ENCODE measurements at regions not wholly inside any gene's neighbourhood (a gene's known extent, or its start where the extent isn't known, plus 50 kb on each side); places are given as distances from the start of the nearest gene placed in this dataset.

DNA sequence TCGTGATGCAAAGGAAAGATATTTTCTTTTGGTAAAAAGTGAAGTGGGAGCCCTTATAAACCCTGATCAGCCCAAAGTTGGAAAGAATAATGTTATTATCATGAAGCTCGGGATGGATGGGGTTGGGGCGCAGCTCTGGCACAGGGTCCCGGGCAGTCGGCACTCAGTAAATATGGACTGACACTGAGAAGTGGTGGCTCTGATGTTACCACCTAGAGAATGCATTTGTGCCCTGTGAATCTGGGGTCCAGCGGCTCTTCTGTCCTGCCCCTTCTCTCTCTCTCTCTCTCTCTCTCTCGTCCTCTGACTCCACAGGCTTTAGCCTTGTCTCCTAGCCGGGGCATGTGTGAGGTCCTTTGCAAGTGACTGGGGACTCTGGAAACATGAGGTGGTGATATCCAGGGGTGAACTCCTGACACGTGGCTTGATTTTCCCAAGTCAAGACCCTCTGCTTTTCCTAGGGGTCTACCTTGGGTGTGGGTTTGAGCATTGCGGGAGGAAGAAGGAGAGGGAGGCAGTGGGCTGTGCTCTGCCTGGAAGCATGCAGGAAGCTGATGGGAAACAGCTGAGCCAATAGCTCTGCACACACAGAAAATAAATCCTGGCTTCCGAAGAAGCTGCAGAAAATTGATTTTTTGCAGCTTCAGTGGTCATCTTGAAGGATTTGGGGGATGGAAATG lies 162.7 kb downstream of the MACROH2A1 start:
- no peak for DNase-seq (ENCODE audit: extremely low read depth in 1 of 2, low read depth in 1 of 2)

DNA sequence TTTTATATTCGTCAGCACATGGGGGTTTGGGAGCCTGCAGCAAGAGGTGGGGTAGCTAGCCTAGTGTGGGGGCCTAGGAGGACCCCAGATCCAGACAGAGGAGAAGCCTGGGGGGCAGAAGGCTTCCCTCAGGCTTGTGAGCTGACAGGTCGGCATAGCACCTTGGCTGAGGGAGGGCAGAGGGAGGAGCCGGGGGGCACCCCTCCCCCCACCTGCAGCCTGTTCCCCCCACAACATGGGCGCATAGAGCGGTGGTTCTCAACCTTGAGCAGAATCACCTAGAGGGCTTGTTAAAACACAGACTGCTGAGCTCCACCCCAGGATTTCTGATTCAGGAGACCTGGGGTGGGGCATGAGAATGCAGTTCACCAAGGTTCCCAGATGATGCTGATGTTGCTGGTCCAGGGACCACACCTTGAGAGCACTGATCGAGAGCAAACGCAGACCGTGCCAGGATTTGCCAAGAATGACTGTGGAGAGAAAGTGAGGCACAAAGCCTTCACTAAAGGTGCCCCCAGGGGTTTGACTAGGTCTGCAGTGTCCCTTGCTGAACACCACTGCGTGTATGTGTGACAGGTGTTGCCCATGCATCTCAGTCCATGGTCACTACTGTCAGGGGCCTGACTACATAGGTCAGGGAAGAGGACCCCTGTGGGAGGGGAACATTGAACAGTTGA lies 163.3 kb downstream of the MACROH2A1 start:
- no peak for DNase-seq (ENCODE audit: extremely low read depth in 1 of 2, low read depth in 1 of 2)

DNA sequence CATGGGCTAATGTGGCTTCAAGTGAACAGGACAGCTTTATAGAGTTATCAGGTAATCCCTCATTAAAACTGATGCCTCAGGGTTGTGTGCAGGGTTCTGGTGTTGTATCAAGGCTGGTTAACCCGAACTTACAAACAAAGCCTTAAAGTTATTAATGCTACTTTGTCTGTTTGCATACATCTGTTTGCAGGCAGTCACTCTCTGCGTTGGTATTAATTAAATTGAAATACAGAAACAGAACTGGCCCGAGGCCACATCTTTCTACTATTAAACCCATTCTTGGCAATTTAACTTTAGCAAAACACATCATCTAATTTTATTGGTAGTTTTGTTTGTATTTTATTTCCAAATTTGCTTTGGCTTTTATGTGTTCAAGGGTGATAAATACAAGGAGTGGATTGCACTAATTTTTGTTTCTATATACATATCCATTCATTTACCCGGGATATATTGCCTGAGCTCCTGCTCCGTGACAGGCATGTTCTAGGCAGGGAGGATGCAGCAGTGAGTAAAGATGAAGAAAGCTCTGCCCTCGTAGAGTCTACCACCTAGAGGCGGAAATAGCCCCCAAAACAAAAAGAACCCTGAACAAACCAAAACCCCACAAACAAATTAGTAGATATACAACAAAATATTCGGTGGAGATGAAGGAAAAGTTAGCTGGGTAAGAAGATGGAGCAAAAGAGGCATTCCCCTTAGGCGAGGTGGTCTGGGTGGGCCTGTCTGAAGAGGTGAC lies 164.2 kb downstream of the MACROH2A1 start:
- DNase-seq (ENCODE audit: extremely low read depth in 1 of 2, low read depth in 1 of 2): no peak

DNA sequence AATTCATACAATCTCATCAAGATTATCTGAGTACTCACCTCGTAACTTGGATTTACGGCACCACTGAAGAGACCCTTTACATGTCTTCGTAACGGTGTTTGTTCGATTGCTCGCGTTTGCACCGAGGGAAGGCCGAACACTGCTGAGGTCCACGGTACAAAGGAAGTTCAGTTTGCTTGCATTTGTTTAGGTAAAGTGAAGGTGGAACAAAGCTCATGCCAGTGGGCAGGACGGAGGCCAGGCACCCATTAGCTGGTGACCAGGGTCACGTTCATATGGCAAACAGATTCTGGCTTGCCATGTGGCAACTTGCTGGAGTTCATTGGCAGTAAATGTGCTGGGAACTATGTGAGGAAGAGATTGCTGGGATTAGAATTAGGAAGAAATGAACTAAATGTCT lies 164.8 kb downstream of the MACROH2A1 start:
- DNase-seq (ENCODE audit: extremely low read depth in 1 of 2, low read depth in 1 of 2): no peak

DNA sequence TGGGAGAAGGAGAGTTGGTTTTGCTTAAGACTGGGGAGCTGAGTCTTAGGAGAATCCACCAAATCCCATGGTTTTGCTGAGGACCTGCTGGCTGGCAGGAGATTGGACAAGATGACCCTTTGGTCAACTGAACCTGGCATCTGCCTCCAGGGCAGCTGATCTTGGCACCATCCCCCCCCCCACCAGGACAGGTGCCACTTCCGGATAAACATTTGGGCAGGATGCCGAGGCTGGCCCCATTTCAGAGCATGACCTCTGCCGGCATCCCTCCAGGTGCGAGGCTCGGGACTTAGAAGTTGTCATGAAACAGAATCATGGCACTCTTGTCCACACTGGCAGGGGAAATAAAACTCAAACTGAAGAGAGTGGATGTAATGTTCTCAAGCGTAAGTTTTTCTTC lies 165.6 kb downstream of the MACROH2A1 start:
- DNase-seq (ENCODE audit: extremely low read depth in 1 of 2, low read depth in 1 of 2): no peak

DNA sequence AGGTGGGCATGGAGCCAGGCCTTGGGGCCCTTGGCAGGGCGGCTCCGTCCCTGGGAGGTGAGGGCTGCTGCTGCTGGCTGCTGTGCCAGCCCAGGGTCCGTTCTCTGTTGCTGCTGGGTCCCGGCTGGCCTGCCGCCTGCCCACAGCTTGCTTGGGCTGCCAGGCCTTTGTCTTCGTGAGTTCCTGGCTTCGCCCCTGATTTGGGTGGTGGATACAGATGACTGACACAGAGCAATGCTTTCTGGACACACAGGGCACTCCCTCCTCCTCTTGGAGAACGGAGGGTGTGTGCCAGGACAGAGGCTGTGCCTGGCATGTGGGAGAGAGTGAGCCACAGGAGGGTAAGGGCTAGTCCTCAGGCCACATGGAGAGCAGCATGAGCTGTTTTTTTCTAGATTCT lies 166.1 kb downstream of the MACROH2A1 start:
- no peak for DNase-seq (ENCODE audit: extremely low read depth in 1 of 2, low read depth in 1 of 2)

DNA sequence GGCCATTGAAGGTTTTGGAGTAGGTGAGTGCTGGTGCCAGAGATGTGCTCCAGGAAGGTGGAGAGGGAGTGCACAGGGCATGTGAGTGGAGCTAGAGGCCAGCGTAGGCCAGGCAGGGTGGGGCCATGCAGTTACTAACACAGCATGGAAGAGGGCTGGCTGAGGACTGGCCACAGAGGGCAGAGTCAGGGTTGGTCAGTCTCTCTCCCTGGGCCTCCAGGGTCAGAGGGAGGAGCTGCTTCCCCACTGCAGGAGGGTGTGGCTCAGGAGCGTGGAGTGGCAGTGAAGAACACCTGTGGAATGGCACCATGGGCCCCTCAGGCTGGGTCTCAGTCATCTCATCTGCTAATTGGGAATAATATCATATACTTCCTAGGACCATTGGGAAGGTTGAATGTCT lies 167.7 kb downstream of the MACROH2A1 start:
- DNase-seq (ENCODE audit: extremely low read depth in 1 of 2, low read depth in 1 of 2): no peak

DNA sequence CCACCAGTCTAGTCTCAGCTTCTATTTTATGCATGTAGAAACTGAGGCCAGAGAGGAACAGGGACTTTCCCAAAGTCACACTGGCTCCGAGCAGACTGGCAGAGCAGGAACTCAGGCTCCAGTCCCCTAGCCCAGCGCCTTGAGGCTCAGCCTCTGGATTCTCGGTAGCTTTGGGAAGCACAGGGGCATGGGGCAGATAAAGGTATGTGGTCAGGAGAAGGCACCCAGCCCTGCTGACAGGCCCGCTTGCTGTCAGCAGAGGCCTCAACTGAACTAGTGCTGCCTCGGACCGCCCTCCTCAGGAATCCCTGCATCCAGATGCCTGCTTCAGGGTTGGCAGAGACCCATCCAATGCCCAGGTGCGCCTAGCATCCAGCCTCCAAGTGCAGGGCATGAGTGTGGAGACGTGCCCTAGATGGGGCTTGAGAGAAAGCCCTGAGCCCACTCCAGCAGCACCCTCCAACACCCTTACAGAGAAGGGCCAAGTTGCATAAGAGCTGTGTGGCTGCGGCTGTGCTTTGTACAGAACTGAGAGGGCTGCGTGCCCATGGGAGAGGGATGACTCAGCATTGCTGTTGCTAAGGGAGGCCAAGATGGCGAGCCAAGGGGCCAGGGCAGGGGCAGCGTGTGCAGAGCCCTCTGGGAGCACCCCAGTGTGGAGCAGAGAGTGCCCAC lies 168.6 kb downstream of the MACROH2A1 start:
- no peak for DNase-seq (ENCODE audit: extremely low read depth in 1 of 2, low read depth in 1 of 2)

DNA sequence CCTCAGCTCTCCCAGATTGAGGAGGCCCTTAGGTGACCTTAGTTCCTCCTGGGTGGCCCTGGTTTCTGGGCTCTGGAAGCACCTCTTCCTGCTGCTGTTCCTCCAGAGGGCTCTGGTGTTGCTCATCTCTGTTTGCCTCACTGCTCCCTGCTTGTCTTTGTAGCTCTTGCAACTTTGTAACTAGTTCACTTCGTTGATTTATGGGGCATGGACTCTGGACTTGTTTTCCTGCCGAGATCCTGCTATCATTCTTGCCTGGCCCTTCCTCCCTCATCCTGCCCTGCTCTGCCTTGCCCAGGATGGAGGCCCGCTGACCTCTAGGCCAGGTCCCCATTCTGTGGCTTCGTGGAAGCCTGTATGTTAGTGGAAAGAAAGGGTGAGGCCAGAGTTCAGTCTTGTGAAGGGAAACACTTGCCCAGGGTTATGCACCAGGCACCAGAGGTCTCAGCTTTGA lies 169.3 kb downstream of the MACROH2A1 start:
- no peak for DNase-seq (ENCODE audit: extremely low read depth in 1 of 2, low read depth in 1 of 2)

DNA sequence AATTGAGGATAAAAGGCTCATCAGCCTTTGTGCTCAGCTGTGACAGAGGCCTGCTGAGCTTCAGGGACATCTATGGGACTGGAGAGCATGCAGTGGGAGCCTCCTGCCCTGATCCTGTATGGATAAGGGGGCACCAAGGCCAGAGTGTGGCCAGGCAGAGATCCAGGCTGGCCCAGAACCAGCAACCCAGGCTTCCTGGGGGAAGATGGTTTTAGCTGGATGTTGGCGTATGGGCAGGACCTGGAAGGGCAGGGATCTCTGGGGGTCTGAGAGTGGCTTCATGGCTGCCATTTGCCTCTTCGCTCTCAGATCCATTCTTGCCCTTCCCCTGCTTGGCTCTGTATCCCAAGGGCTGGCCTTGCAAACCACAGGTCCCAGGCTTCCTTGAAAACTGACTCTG lies 169.9 kb downstream of the MACROH2A1 start:
- DNase-seq (ENCODE audit: extremely low read depth in 1 of 2, low read depth in 1 of 2): no peak

DNA sequence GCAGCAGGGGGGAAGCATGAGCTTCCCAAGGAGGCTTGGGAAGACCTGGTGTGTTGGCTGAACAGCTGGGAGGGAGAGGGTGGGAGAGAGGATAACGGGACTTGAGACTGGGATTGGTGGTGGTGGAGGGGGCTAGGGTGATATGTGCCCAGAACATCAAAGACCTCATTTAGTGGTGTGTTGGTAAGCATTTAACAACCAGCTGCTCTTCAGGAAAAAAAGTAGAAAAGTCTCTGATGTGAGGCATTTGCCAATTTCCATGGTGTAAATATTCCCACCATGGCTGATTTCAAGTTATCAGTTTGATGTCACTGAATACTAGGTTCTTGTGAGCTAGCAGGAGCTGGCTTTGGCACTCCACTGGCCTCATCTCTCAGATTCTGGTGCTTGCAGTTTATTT lies 170.8 kb downstream of the MACROH2A1 start:
- no peak for DNase-seq (ENCODE audit: extremely low read depth in 1 of 2, low read depth in 1 of 2)

DNA sequence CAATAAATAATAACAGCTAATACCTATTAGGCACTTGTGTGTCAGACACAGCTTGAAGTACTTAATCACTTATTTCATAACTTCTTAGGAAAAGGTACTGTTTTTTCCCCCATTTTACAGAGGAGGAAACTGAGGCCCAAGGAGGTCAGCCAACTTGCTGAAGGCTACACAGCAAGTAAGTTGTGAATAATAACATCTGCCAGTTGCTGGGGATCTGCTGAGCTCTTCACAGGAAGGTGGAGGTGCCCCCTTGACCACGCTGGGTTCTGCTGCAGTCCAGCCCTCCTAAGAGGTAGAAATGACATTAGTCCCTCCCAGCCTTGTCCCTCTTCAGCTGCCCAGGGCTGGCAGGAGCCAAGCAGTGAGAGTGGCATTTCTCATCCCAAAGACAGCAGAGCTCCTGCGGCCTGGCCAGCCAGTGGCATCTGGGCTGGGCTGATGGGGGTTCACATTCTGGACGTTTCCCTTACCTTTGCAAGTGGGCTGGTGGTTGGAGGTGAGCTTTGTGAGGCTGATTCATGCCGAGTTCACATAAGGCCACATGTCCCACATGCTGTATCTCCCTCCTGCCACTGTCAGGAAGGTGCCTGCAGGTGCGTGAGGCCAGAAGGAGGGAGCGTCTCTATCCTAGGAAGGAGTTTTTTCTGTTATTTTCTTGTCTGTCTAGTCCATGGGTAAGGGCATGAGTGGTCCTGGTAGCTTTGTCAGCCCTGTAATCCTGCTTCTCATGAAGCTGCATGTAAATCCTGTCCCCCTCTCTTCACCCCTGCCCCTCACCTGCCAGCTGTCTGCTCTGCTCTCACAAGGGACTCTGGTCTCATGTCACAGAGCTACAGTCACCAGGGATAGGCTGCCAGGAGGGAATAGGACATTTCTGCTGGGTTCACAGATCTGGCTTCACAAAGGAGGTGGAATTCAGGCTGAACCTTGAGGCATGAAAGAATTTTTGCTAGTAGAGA lies 171.7 kb downstream of the MACROH2A1 start:
- no peak for DNase-seq (ENCODE audit: extremely low read depth in 1 of 2, low read depth in 1 of 2)

DNA sequence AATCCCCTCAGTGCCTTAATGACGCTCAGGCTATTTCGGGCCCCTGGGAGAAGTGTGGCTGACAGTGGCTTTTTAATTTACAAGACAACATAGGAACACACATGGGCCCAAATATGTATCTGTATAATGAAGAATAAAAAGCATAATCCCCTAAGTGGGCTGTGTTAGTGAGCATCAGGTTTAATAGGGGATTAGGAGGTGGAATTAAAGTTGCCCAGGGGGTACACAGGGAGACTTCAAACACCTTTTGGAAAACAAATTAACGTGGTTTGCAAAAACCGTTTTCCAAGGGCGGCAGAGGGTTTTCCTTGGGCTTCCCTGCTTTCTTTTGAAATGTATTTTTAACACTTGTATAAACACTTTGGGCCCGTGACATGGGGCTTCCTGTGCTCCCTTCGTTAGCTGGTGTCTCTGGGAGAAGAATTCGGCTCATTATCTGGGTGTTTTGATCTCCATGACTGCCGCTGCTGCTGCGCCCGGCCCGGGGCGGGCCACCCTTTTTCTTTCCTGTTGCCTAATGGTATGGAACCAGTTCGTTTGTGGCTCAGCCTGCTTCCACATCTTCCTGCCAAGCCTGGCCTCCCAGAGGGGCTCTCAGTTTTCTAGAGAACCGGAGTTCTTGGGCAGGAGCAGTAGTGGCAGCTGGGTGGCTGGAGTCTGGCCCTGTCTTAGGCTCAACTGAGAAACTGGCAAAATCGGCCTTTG lies 173.0 kb downstream of the MACROH2A1 start:
- no peak for DNase-seq (ENCODE audit: extremely low read depth in 1 of 2, low read depth in 1 of 2)

DNA sequence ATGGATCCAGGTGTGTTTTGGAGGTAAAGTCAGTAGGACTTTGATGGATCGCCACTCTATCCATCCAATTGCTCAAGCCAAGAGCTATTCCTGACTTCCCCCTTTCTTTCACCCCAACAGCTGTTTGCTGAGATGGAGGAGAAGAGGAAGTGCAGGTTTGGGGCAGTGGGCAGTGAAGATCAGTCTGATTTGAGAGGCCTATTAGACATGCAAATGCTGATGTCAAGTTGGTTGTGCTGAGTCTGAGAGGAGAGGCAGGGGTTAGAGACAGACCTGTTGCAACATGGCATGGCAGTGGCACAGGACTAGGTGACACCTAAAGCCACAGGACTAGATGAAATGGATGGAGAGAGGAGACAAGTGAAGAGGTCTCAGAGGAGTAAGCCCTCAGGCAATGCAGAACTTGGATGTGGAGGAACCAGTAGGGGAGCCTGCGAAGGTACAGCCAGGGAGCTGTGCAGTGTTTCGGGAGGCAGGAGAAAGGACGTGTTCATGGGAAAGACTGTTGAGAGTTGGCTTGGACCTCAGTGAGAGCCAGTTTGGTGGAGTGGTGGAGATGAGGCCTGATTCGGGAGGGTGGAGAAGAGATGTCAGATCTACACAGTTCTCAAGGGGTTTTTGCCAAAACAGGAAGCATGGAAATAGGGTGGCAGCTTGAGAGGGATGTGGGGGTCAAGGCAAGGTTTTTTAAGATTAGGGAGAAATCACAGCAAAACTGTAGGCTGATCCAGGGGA lies 175.0 kb downstream of the MACROH2A1 start:
- DNase-seq (ENCODE audit: extremely low read depth in 1 of 2, low read depth in 1 of 2): no peak

DNA sequence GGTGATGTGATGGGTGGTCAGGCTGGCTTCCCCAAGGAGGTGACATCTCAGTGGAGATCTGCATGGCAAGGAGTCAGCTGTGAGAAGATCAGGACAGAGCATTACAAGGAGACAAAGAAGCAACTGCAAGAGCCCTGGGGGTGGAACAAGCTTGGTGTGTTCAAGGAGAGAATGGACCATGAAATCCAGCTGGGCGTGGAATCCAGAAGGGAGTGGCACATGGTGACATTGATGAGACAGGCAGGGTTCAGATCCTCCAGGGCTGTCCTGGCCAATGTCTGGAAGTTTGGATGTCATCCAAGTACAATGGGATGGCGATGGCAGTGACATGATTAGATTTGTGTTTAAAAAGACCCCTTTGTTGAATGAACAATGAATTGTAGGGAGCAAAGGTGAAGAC lies 175.6 kb downstream of the MACROH2A1 start:
- no peak for DNase-seq (ENCODE audit: extremely low read depth in 1 of 2, low read depth in 1 of 2)

DNA sequence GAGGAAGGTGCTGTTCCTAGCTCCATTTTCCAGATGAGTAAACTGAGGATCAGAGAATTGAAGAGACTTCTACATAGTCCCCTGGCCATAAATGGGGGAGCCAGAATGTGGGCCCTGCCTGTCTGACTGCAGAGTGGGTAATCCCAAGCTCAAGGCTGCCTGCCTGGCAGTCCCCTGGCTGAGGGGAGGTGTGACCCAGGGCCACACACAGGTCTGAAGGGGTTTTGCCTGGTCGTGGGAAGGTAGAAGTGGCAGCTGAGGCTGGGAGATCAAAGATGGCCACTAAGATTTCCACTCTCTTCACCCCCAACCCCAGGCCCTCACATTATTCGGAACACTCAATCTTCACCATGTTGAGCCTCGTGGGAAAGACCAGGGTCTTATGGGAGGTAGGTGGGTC lies 176.3 kb downstream of the MACROH2A1 start:
- DNase-seq (ENCODE audit: extremely low read depth in 1 of 2, low read depth in 1 of 2): no peak

DNA sequence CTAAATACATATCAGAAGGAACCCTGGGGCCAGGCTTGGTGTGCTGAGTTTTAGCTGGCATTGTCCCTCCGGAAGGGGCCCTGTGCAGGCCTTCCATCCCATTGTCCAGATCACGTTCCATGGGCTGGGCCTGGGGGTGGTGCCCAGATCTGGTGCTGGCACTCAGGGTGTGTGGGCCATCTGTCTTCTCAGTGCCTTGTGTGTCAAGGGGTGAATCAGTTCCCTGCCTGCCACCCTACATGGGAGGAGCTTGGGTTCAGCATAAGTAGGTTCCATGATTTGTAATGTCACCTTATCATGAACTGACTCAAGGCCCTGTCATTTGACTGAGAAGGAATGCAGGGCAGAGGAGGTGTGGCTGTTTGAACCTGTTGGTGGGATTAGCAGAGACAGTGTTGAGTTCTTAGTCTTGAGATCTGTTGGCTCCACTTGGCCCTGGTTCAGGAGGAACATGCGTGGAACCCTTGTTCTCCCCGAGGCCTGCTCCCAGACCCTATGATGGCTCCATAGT lies 176.8 kb downstream of the MACROH2A1 start:
- DNase-seq (ENCODE audit: extremely low read depth in 1 of 2, low read depth in 1 of 2): no peak

DNA sequence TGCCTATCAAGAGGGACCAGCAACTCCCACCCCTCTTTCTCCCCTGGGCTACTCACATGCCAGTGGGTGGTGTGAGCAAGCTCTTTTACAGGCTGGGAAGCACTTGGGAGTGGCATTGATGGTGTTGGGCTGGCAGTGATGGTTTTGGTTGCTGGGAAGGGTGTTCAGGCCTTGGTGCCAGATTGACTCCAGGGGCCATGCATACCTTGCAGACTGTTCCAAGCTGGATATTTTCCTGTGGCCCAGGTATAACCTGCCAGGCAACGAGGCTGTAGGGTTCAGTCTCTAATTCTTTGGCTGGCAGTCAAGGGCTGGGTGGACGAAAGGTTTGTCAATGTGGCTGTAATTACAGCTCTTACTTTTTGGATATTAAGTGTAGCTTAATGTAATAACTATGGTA lies 177.3 kb downstream of the MACROH2A1 start:
- no peak for DNase-seq (ENCODE audit: extremely low read depth in 1 of 2, low read depth in 1 of 2)

DNA sequence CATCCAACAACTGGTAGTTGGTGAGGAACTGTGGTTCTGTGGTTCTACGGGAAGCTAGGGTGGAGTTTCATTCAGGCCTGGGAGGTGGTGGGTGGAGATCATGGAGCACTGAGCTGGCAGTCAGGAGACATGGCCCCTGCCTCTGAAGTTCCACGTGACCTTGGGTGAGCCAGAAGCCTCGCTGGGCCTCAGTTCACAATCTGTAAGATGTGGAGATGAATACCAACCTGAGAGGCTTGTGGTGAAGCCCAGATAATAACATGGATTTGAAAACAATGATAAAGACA lies 177.9 kb downstream of the MACROH2A1 start:
- DNase-seq (ENCODE audit: extremely low read depth in 1 of 2, low read depth in 1 of 2): no peak
